Neural progenitor cell (in vitro differentiated cells): ENCODE measurements at regions not wholly inside any gene's neighbourhood (a gene's known extent, or its start where the extent isn't known, plus 50 kb on each side); places are given as distances from the start of the nearest gene placed in this dataset.

Source experiments
- EZH2 ChIP-seq: fragments of 200-600 bp; sonication (generic); IDR thresholded peaks from 2 replicates; pipeline ENCODE4 v1.6.1; 2017; ENCODE audit warnings: antibody characterized with exemption, mild to moderate bottlenecking, moderate library complexity
- EZH2phosphoT487 ChIP-seq: fragments of 200-600 bp; sonication (generic); IDR thresholded peaks from 2 replicates; pipeline ENCODE4 v1.6.1; 2017; ENCODE audit warnings: antibody characterized with exemption
- TF ChIP-seq, protein P1 (sequence below): fragments of 200-600 bp; sonication (generic); IDR thresholded peaks from 2 replicates; pipeline ENCODE4 v1.5.1; 2017; ENCODE audit warnings: antibody characterized with exemption, mild to moderate bottlenecking

DNA sequence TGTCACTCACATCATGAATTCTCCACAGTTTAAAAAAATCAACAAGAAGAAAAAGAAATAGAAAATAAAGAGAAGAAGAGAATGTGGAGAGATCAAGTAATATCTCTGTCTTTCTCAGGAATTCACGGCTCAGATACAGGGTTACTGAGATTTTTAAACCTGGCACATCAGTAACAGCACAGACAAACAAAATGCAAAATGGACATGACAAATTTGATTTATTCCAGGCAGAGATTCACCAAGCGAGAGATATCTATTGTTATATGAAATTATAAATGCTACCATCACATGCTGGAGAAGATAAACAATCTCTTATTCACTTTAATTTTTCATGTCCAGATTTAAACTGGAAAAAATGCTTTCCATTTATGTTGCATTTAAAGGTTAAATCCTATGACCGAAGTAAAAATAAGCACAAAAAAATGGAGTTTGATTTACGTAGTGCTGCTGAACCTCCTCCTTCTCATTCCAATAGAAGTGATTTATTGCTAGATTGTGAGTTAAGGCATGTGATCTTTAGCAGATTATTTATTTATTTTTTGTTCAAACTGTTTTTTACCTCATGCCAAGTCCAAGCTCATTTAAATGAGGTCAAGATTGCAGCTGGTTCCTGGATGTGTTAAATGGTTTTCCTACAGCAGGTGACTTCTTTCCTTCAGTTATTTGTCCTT lies 926.4 kb downstream of the MAT2B start:
- TF ChIP-seq, protein P1, sequence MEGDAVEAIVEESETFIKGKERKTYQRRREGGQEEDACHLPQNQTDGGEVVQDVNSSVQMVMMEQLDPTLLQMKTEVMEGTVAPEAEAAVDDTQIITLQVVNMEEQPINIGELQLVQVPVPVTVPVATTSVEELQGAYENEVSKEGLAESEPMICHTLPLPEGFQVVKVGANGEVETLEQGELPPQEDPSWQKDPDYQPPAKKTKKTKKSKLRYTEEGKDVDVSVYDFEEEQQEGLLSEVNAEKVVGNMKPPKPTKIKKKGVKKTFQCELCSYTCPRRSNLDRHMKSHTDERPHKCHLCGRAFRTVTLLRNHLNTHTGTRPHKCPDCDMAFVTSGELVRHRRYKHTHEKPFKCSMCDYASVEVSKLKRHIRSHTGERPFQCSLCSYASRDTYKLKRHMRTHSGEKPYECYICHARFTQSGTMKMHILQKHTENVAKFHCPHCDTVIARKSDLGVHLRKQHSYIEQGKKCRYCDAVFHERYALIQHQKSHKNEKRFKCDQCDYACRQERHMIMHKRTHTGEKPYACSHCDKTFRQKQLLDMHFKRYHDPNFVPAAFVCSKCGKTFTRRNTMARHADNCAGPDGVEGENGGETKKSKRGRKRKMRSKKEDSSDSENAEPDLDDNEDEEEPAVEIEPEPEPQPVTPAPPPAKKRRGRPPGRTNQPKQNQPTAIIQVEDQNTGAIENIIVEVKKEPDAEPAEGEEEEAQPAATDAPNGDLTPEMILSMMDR: no peak
- no peak for TF ChIP-seq EZH2
- no peak for TF ChIP-seq EZH2phosphoT487
